DND-41 (cell line): ENCODE measurements at regions not wholly inside any gene's neighbourhood (a gene's known extent, or its start where the extent isn't known, plus 50 kb on each side); places are given as distances from the start of the nearest gene placed in this dataset.
"Not testable (repeated sequence)": the region's sequence is repeated elsewhere in the genome, so short reads cannot be mapped to it uniquely, and the experiment has no call there.

ENCODE experiments used
- ATAC-seq: fragments of 200-7000 bp; cut with Tn5 transposase; 3 replicates; pipeline ENCODE4 v1.9.1; 2021; ENCODE audit warnings: low read depth; ENCODE audit not compliant: insufficient read depth
- DNase-seq: peaks from one replicate; pipeline ENCODE4 v3.0.0-alpha.2; 2020
- H2AFZ ChIP-seq: 2 replicates; pipeline ENCODE4 v1.6.0; 2012; ENCODE audit warnings: low read depth, low read length
- H3K27ac ChIP-seq: 2 replicates; pipeline ENCODE4 v1.5.1; 2012; ENCODE audit warnings: low read length, inconsistent platforms
- H3K27me3 ChIP-seq: fragments of 200-600 bp; sonication (generic); 2 replicates; pipeline ENCODE4 v1.6.0; 2012; ENCODE audit warnings: low read length, mild to moderate bottlenecking, inconsistent platforms; ENCODE audit not compliant: insufficient read depth, poor library complexity
- H3K36me3 ChIP-seq: 2 replicates; pipeline ENCODE4 v1.5.1; 2012; ENCODE audit warnings: low read length, inconsistent platforms; ENCODE audit not compliant: insufficient read depth
- H3K4me1 ChIP-seq: 2 replicates; pipeline ENCODE4 v1.5.1; 2012; ENCODE audit warnings: mild to moderate bottlenecking, low read length; ENCODE audit not compliant: insufficient read depth
- H3K4me2 ChIP-seq: 2 replicates; pipeline ENCODE4 v1.6.0; 2012; ENCODE audit warnings: mild to moderate bottlenecking, moderate library complexity, low read length, inconsistent platforms; ENCODE audit not compliant: insufficient read depth
- H3K4me3 ChIP-seq, 2 experiments: fragments of 200-600 bp in 1 of 2; shearing (Covaris generic) in 1 of 2; 2 replicates each; pipeline ENCODE4 v1.5.1; 2012 to 2016; ENCODE audit warnings: inconsistent platforms in 2 of 2, low read length in 2 of 2, mild to moderate bottlenecking in 2 of 2, low read depth in 1 of 2, moderate library complexity in 1 of 2
- H3K79me2 ChIP-seq: 2 replicates; pipeline ENCODE4 v1.6.0; 2012; ENCODE audit warnings: low read length, inconsistent platforms; ENCODE audit not compliant: insufficient read depth
- H3K9ac ChIP-seq: 2 replicates; pipeline ENCODE4 v1.6.0; 2012; ENCODE audit warnings: low read depth, mild to moderate bottlenecking, inconsistent platforms, low read length, moderate library complexity
- H3K9me3 ChIP-seq: 2 replicates; pipeline ENCODE4 v1.5.1; 2012; ENCODE audit warnings: low read length, moderate library complexity, mild to moderate bottlenecking, inconsistent platforms; ENCODE audit not compliant: insufficient read depth, severe bottlenecking
- H4K20me1 ChIP-seq: 2 replicates; pipeline ENCODE4 v1.6.0; 2012; ENCODE audit warnings: low read length; ENCODE audit not compliant: insufficient read depth
- CTCF ChIP-seq: IDR thresholded peaks from 2 replicates; pipeline ENCODE4 v1.5.1; 2012; ENCODE audit warnings: borderline replicate concordance, low read length, moderate library complexity, mild to moderate bottlenecking; ENCODE audit not compliant: poor library complexity, severe bottlenecking; ENCODE audit errors: extremely low read depth
- EZH2 ChIP-seq: IDR thresholded peaks from 3 replicates; pipeline ENCODE4 v1.6.1; 2012; ENCODE audit warnings: borderline replicate concordance, low read depth, mild to moderate bottlenecking, moderate library complexity, low read length, inconsistent platforms; ENCODE audit not compliant: severe bottlenecking

DNA sequence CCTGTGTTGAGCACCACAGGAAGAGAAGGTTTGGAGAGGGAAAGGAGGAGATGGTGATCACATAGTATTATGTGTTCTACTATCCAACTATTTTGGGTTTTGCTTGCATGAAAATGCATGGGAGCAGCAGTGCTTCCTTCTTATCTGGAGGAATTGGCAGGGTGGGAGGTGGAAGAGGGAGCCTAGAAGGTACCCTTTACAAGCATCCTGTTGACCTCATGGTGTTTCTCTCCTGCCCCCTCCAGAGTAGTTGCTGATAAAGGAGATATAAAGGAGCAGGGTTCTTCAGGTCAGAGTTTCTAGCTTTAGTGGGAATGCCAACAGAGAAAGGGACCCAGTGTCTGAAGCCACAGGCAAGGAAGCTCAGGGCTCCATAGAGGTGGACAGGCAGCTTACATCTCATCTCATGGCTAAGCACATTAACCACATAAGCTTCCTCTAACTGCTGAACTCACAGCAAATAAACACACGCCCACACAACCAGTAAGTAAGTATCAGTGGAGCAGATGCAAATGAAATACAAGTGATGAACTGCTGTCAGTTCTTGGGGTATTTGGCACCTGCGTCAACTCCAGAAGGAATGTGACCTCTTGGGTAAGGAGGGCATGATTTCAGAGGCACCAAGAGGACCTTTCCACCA lies 174.2 kb upstream of the SLC38A2 start:
- H3K79me2 ChIP-seq, result no peaks in the 10 kb centered on the region
- no peak overlapping the region for H3K4me3 ChIP-seq
- peak; percentile 87 for ATAC-seq

DNA sequence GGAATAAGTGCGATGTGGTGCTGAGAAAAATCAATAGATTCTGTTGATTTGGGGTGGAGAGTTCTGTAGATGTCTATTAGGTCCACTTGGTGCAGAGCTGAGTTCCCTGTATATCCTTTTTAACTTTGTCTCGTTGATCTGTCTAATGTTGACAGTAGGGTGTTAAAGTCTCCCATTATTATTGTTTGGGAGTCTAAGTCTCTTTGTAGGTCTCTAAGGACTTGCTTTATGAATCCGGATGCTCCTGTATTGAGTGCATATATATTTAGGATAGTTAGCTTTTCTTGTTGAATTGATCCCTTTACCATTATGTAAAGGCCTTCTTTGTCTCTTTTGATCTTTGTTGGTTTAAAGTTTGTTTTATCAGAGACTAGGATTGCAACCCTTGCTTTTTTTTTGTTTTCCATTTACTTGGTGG lies 170.8 kb upstream of the SLC38A2 start:
- H3K27ac ChIP-seq, H3K4me3 ChIP-seq, H2AFZ ChIP-seq, DNase-seq, H3K4me2 ChIP-seq, ATAC-seq, H4K20me1 ChIP-seq, H3K36me3 ChIP-seq, H3K9me3 ChIP-seq, H3K79me2 ChIP-seq, H3K9ac ChIP-seq, H3K27me3 ChIP-seq: not testable (repeated sequence)
- peaks cover 23% of the 10 kb centered on the region for H3K4me1 ChIP-seq

More for the DNA sequence above, 174.2 kb upstream of the SLC38A2 start:
- DNase-seq, result no peak
- TF ChIP-seq EZH2, result no peak
- TF ChIP-seq CTCF, result no peak
- no peaks in the 10 kb centered on the region for H4K20me1 ChIP-seq
- H3K9ac ChIP-seq, result no peak overlapping the region
- H3K4me1 ChIP-seq, result peaks cover 31% of the 10 kb centered on the region
- H3K36me3 ChIP-seq, result 0 out of 2 replicates have a peak, but pooled peaks cover 2% of the 10 kb centered on the region
- H3K4me2 ChIP-seq, result no peak overlapping the region
- H3K27me3 ChIP-seq, result no peaks in the 10 kb centered on the region
- H3K27ac ChIP-seq, result peak overlapping the region; percentile 69
- H2AFZ ChIP-seq, result no peak overlapping the region
- peaks cover 8% of the 10 kb centered on the region for H3K9me3 ChIP-seq

GRCh38 chr12:46538976-46539375 lies 166.4 kb upstream of the SLC38A2 start:
- Histone ChIP-seq H3K9me3 (no peaks in the 10 kb centered on the region), H3K9ac (no peak overlapping the region), H3K4me3 (no peak overlapping the region), H3K36me3 (no peaks in the 10 kb centered on the region), H2AFZ (no peak overlapping the region), H3K27ac (no peak overlapping the region), H3K27me3 (no peaks in the 10 kb centered on the region), H3K79me2 (no peaks in the 10 kb centered on the region), H4K20me1 (no peaks in the 10 kb centered on the region), H3K4me2 (no peak overlapping the region), H3K4me1 (no peaks in the 10 kb centered on the region)
- ATAC-seq (no peak), DNase-seq (no peak)
- TF ChIP-seq CTCF, result no peak
- TF ChIP-seq EZH2, result no peak

DNA sequence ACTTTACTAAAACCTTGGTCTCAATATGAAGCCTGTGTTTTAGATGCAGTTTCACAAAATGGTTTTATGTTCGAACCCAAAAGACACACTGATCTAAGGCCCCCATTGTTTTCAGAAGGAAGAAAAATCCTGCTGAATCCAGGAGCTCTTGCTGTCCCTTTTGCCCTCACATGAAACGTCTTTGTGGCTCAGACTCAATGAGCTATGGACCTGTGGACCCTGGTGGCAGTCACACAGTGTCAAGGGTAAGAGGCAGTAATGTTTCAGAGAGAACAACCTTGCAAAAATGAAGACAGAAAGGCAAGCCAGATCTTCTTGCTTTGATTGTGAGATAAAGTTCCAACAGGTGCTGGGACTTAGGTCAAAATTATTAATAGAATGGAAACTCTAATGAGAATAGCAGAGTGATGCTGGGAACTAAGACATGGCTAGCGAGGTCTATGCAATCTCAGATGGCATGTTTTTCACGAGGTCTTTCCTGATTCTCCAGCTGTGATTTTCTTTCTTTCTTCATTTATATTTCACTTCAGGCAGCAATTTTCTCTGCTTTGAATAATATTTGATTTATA lies 164.9 kb upstream of the SLC38A2 start:
- H3K27me3 ChIP-seq, result no peaks in the 10 kb centered on the region
- no peaks in the 10 kb centered on the region for H4K20me1 ChIP-seq
- H3K27ac ChIP-seq, result no peak overlapping the region
- no peak overlapping the region for H3K4me3 ChIP-seq
- H2AFZ ChIP-seq, result no peak overlapping the region
- no peak overlapping the region for H3K4me2 ChIP-seq
- no peaks in the 10 kb centered on the region for H3K79me2 ChIP-seq
- DNase-seq (no peak), ATAC-seq (no peak)
- no peaks in the 10 kb centered on the region for H3K9me3 ChIP-seq
- TF ChIP-seq CTCF (no peak), EZH2 (no peak)
- no peak overlapping the region for H3K9ac ChIP-seq
- no peaks in the 10 kb centered on the region for H3K4me1 ChIP-seq
- no peaks in the 10 kb centered on the region for H3K36me3 ChIP-seq

- not testable (repeated sequence) for H3K36me3 ChIP-seq, DNase-seq, H3K79me2 ChIP-seq, ATAC-seq, H3K4me1 ChIP-seq, H3K9me3 ChIP-seq, H3K27me3 ChIP-seq, H4K20me1 ChIP-seq, H3K4me2 ChIP-seq, H3K27ac ChIP-seq, H3K9ac ChIP-seq, H3K4me3 ChIP-seq, H2AFZ ChIP-seq
Observed at GRCh38 chr12:46536316-46536715, 163.7 kb upstream of the SLC38A2 start.
